Testis (tissue), 2 donors: ENCODE measurements at regions not wholly inside any gene's neighbourhood (a gene's known extent, or its start where the extent isn't known, plus 50 kb on each side); places are given as distances from the start of the nearest gene placed in this dataset.

Experiments used
- DNase-seq: peaks from one replicate; pipeline ENCODE4 v3.0.0-alpha.2; 2019
- H3K27ac ChIP-seq, 2 donors: fragments of 200-600 bp; sonication (generic); one replicate each; pipeline ENCODE4 v1.5.1; 2019
- H3K27me3 ChIP-seq: fragments of 200-600 bp; sonication (generic); one replicate; pipeline ENCODE4 v1.5.1; 2019
- H3K36me3 ChIP-seq: fragments of 200-600 bp; sonication (generic); one replicate; pipeline ENCODE4 v1.5.1; 2017; ENCODE audit warnings: low read depth; ENCODE audit errors: missing control alignments
- H3K4me1 ChIP-seq: fragments of 200-600 bp; sonication (generic); one replicate; pipeline ENCODE4 v1.5.1; 2019
- H3K4me3 ChIP-seq, 2 donors: fragments of 200-600 bp; sonication (generic); one replicate each; pipeline ENCODE4 v1.5.1; 2017 to 2019
- H3K9me3 ChIP-seq: fragments of 200-600 bp; sonication (generic); one replicate; pipeline ENCODE4 v1.5.1; 2017
- POLR2A ChIP-seq: fragments of 450-650 bp; IDR thresholded peaks from one replicate; pipeline ENCODE4 v1.6.1; 2017; ENCODE audit warnings: antibody characterized with exemption, mild to moderate bottlenecking, moderate library complexity
- WGBS, 2 donors: methylation state at CpG; one replicate each; pipeline ENCODE4 v1.1.5; 2018; 5-methylcytosine and 5-hydroxymethylcytosine counted together
- intact Hi-C: fragments of 100-400 bp; cut with DNase I; formaldehyde crosslinking; loops from one replicate; pipeline ENCODE4 v1.15.1; 2023; ENCODE audit warnings: low total_unique reads
- TF ChIP-seq, protein P1 (sequence below), 3 experiments: fragments of 450-650 bp in 2 of 3; fragments of 200-600 bp in 1 of 3; sonication (generic) in 1 of 3; IDR thresholded peaks; one replicate each; pipeline ENCODE4 v1.5.1; 2016 to 2019; ENCODE audit warnings: antibody characterized with exemption in 3 of 3, mild to moderate bottlenecking in 2 of 3, moderate library complexity in 1 of 3

- intact Hi-C loops = no loop called here
- 91 to 92% methylated on average over 2 to 5 of the region's 5 CpGs for WGBS, 2 donors
These were observed 345.9 kb downstream of the TSN start for GRCh38 chr2:122101319-122101718.

DNA sequence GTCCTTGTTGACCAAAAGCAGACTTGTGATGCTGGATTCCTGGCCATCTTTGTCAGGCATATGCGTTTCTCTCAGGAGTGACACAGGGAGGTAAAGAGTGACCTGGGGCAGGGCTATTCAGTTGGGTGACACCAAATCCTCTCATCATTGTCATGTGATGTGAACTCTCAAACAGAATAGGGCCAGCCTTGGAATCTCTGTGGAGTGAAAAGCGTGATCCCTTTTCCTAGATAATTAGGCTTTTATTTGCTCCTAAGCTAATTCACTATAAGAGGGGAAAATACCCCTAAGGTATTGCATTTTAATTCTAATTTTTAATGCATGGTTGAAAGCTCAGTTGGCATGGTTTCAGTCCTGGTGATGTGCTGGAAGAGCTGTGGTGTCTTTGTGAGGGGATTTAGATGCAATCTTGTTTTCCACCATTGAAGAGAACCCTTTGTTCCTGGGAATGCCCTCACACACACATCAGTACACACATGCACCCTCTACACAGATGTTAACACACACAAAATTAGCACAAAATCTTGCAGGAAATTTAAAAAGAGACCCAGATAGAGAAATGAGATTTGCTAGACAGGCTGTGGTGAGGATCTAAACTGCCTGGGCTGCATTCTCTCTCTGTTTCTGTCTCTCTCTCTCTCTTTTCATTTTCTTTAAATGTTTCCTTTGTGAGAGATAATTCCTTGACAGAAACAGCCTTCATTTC is 349.9 kb downstream of the TSN start:
- Histone ChIP-seq H3K9me3 (no peaks in the 10 kb centered on the region), H3K36me3 (no peaks in the 10 kb centered on the region), H3K27me3 (no peaks in the 10 kb centered on the region), H3K4me3 (no peak overlapping the region), H3K4me1 (no peaks in the 10 kb centered on the region), H3K27ac (no peak overlapping the region)
- 88 to 91% methylated on average over 2 of the region's 2 CpGs for WGBS, 2 donors
- no peak for DNase-seq
- intact Hi-C loops = no loop called here
- TF ChIP-seq, protein P1, sequence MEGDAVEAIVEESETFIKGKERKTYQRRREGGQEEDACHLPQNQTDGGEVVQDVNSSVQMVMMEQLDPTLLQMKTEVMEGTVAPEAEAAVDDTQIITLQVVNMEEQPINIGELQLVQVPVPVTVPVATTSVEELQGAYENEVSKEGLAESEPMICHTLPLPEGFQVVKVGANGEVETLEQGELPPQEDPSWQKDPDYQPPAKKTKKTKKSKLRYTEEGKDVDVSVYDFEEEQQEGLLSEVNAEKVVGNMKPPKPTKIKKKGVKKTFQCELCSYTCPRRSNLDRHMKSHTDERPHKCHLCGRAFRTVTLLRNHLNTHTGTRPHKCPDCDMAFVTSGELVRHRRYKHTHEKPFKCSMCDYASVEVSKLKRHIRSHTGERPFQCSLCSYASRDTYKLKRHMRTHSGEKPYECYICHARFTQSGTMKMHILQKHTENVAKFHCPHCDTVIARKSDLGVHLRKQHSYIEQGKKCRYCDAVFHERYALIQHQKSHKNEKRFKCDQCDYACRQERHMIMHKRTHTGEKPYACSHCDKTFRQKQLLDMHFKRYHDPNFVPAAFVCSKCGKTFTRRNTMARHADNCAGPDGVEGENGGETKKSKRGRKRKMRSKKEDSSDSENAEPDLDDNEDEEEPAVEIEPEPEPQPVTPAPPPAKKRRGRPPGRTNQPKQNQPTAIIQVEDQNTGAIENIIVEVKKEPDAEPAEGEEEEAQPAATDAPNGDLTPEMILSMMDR (IDR thresholded peaks at IDR 0.05) = no peak
- TF ChIP-seq POLR2A = no peak

More at GRCh38 chr2:122101319-122101718, 345.9 kb downstream of the TSN start:
- Histone ChIP-seq H3K27me3 (no peaks in the 10 kb centered on the region), H3K36me3 (no peaks in the 10 kb centered on the region), H3K9me3 (no peaks in the 10 kb centered on the region), H3K4me3 (no peak overlapping the region), H3K4me1 (no peaks in the 10 kb centered on the region), H3K27ac (no peak overlapping the region)
- no peak for TF ChIP-seq POLR2A
- TF ChIP-seq, protein P1 (IDR thresholded peaks at IDR 0.05) = no peak
- no peak for DNase-seq

GRCh38 chr2:122105877-122106206 is 350.4 kb downstream of the TSN start:
- DNase-seq = no peak
- H3K9me3 ChIP-seq = no peaks in the 10 kb centered on the region
- no peaks in the 10 kb centered on the region for H3K27me3 ChIP-seq

GRCh38 chr2:122108186-122108585 is 352.7 kb downstream of the TSN start:
- no peaks in the 10 kb centered on the region for H3K4me1 ChIP-seq
- no peaks in the 10 kb centered on the region for H3K36me3 ChIP-seq
- no peaks in the 10 kb centered on the region for H3K9me3 ChIP-seq
- H3K4me3 ChIP-seq = no peak overlapping the region
- WGBS, 2 donors = 58 to 92% methylated on average over 1 of the region's 1 CpG
- intact Hi-C loops = no loop called here
- H3K27ac ChIP-seq = no peak overlapping the region
- no peaks in the 10 kb centered on the region for H3K27me3 ChIP-seq
- no peak for DNase-seq
- TF ChIP-seq, protein P1 (IDR thresholded peaks at IDR 0.05) = no peak
- no peak for TF ChIP-seq POLR2A

More at GRCh38 chr2:122105877-122106206, 350.4 kb downstream of the TSN start:
- intact Hi-C loops = no loop called here
- Histone ChIP-seq H3K4me3 (no peak overlapping the region), H3K36me3 (no peaks in the 10 kb centered on the region), H3K27ac (no peak overlapping the region), H3K4me1 (no peaks in the 10 kb centered on the region)
- 31 to 36% methylated on average over 3 of the region's 3 CpGs for WGBS, 2 donors
- TF ChIP-seq, protein P1 (IDR thresholded peaks at IDR 0.05) = no peak
- TF ChIP-seq POLR2A = no peak
